Fibroblast of the conjunctiva (primary cell): ENCODE measurements at regions not wholly inside any gene's neighbourhood (a gene's known extent, or its start where the extent isn't known, plus 50 kb on each side); places are given as distances from the start of the nearest gene placed in this dataset.
"Not testable (repeated sequence)": the region's sequence is repeated elsewhere in the genome, so short reads cannot be mapped to it uniquely, and the experiment has no call there.

ENCODE experiments used
- DNase-seq: peaks from one replicate; pipeline ENCODE4 v3.0.0-alpha.2; 2010; ENCODE audit warnings: low read depth

DNA sequence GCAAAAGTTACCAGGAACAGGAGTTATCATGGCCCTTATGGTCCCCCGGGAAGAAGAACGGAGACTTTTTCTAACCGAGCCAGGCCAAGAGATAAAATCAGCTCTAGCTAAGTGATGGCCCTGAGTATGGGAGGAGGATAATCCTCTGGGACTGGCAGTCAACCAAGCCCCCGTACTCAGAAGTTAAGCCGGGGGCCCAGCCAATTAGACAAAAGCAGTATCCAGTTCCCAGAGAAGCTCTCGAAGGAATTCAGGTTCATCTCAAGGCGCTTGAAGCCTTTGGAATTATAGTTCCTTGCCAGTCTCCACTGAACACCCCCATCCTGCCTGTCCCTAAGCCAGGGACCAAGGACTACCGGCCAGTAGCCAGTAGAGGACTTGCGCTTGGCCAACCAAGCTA, 365.3 kb upstream of the TCF4 start:
- no peak for DNase-seq

DNA sequence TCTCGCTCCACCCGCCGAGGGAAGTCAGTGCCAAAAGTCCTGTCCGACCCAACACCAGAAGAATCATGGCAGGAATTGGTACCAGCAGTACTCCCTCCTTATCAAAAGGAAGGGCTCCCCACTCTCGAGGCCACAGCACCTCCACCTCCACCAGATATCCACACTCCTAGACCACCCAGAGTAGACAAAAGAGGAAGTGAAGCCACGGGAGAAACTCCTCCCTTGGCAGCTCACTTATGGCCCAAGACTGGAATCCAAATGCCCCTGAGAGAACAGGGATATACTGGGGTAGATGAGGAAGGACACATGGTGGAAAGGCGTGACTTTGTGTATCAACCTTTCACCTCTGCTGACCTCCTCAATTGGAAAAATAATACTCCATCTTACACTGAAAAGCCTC, 363.7 kb upstream of the TCF4 start:
- not testable (repeated sequence) for DNase-seq

DNA sequence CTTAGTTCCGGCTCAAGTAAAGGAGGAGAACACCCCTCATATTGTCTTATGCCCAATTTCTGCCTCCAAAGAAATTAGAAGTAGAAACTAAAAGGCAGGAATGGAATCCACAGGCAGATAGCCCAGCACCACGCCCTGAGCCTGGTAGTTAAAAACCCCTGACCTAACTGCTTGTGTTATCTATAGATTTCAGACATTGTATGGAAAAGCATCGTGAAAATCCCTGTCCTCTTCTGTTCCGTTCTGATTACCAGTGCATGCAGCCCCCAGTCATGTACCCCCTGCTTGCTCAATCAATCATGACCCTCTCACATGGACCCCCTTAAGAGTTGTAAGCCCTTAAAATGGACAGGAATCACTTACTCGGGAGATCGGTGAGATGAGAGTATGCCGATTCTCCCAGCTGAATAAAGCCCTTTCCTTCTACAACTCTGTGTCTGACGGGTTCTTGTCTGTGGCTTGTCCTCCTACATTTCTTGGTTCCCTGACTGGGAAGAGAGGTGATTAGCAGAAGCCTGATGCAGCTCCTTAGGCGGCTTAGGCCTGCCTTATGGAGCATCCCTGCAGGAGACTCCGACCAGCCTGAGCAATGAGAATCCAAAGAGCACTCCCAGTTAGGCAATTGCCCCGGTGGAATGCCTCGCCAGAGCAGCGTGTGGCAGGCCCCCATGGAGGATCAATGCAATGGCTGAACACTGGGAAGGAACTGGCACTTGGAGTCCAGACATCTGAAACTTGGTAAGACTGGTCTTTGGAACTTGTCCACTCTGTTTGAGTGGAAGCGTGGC, 362.6 kb upstream of the TCF4 start:
- no peak for DNase-seq

DNA sequence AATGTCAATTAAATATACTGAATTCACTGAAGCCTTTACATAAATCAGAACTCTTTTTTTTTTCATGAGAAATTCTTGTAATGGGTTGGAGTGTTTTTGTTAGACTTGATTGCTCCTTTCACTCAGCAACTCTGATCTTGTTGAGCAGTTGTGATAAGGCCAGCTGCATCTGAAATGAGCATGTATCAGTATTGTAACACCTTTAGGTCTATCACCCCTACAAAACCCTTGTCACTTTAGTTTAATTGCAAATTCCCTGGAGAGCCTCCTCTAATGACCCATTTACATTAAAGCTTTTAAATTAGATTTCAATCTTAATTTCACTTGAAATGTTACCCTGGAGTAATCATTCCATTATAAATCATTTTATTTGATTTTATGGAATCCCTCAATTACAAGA, 346.8 kb upstream of the TCF4 start:
- DNase-seq = no peak

DNA sequence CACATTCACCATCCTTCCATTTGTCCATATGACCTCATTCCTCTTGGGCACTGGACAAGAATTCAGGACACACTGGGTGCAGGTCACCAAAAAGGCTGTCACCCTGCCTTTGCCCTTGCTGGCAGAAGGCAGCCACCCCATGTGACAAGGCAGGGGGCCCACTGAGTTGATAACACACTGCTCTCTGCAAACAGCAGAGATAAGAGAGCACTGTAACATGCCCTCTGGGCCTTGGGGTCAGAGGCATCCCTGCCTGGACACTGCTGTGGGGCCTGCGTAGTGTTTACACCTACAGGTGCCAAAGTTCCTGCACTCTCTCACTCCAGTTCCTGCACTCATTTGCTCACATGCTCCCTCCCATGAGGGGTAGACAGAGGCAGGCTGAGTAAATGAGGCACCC, 344.7 kb upstream of the TCF4 start:
- no peak for DNase-seq

DNA sequence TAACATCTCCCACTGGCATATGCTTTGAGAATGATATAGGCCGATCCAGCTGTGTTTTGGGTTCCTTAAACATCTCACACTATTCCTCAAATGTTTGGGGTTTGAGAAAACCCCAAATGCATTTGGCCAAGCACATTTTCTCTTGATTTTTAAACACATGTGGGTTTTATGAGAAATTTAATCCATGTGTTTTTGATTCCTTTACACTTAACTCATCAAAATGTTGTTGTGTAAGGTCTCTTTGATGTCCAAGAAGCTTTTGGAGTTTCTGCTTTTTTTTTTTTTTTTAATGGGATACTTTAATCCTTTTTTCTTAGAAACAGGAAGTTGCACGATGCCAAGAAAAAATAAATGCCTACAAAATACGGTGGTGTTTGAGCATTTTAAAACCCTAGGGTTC, 339.8 kb upstream of the TCF4 start:
- DNase-seq = peak; percentile 51

DNA sequence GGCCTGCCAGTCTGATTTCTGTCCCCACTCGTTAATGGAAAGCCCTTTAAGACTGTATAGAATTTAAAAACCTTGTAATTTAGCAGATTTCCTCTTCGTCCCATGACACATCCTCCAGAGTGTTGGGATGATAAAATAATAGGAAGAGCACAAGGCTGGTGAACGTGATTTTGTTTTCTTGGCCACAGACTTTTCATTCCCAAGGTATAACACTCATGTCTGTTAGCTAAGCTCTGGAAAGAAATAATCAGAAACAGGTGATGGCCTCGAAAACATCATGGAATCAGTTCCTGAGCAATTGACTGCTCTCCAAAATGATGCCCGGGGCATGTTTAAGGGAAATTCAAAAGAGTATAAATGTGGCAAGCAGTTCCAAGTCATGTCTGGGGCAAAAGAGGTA, 337.8 kb upstream of the TCF4 start:
- no peak for DNase-seq

DNA sequence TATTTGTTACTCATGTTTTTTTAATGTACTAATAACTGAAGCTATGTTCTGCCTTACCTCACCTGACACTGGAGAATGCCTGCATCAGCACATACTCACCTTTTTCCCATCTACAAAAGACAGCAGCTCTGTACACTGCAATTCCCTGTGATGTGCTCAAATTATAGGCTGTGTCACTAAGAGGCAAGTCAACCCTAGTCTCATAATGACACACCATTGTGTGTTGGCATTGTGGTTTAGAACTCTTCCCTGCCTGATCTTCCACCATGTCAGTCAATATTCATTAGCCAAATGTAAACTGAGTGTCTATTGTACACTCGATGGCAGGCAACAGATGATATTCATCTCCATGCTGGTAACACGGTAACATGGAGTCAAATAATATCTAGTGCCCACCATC, 332.1 kb upstream of the TCF4 start:
- no peak for DNase-seq

DNA sequence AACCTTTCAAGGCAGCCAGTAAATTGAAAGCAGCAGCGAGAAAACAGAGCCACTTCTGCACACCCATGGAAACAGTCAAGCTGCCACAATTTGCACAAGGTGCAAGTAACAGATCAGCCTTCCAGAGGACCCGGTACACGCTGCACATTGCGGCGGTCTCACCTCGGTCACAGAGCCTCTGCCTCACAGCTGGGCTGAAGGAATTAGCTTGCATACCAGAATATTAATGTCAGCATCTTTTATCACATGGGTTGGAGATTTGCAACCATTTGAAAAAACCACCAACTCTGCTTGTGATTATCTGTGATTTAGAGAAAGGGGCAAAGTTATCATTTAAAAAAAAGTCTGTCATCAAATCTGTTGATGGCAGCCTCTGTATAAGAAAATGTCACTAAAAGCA, 330.5 kb upstream of the TCF4 start:
- no peak for DNase-seq

DNA sequence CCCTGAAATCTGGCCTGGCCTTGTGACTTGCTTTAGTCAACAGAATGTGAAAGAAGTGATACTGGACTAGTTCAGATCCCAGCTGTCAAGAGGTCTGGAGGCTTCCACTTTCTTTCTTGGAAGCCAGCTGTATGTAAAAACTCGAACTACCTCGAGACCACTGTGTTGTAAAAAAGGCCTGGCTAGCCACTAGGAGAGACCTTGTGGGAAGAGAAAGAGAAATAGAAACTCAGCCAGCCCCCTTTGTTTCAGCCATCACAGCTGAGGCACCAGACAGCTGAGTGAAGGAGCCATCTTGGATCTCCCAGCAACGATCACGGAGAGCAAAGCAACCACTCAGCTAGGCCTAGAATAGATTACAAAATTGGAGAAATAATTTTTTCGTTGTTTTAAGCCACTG, 324.9 kb upstream of the TCF4 start:
- no peak for DNase-seq

DNA sequence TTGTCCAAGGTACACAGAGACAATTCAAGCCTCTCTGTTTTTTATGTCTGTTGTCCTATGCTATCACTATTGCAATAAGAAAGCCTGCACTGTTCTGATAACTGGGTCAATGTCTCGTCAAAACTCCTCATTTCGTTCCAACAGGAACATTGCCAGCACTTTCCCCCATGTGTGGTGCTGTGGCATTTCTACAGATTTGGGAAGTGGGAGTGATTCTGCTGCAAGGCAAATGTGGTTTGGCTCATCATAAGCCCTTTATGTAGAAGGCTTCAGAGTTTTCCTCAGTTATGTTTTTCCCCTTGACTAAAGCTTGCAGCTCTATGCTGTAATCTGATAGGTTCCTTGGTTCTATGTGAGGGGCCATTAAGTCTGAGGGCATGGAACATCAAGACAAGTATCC, 324.1 kb upstream of the TCF4 start:
- DNase-seq = no peak

DNA sequence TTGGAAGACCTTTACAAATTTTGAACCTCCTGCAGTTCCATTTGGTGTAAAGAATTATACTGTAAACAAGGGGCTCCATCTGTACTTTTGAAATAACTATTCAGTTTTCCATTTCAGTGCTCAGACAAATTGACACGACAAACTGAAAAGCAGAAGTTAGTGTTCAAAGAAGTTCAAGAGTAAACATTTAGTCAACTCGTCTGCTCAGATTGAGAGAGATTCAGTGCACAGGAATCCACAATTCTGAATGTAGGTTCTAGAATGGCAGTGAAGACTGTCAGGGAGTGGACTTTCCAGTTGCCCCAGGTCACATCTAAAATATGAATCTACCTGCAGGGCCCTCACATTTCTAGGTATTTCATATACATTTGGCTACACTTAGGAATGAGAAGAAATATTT, 322.3 kb upstream of the TCF4 start:
- DNase-seq = no peak

DNA sequence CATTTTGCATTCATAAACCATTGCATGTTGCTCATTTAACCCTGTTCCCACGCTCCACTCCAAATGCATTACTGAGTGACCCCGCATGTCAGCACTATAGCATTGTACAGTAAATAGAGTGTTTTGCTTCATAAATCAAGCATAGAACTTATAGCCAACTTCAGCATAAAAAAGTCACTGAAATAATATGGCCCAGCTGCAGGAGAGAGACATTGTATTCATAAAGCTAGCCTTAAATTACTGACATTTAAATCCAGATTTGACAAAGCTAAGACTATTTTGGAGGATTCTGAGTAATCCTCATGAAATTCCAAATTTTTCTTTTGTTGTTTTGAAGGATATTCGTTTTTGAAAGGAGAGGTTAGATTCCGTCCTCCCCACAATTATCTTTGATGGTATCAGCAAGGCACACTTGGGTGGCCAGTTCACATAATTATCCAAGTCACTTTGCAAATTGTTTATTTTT, 320.9 kb upstream of the TCF4 start:
- DNase-seq = no peak

DNA sequence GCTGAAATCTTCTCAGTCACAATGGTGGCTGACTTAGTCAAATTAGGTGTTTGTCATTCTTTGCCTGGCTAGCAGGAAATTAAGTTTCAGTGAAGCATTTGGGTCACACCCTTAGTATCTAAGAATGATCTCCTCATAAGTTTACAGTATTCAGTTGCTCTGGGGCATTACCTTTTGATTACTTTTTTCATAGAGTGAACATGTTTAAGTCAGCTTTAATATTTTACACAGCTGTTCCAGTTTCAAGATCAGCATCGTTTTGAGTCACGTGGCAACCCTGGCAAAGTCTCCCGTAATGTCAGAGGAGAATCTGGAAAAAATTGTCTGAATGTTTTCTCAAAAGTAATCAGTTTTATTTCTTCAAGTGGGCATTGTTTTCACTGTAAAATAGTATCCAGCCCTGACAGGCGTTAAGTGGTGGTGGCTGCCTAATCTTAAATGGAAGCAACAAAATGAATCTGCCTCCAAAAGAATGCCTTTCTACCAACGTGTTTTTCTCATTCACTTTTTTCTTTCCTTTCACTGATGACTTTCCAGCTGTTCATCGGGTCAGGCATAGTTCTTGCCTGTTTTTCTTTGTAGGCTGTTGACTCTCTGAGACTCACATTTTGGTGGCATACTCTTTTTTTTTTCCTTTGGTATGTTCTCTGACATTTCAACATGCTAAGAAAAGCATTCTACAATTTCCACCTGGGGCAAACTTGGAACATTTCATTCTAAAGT, 319.6 kb upstream of the TCF4 start:
- no peak for DNase-seq

DNA sequence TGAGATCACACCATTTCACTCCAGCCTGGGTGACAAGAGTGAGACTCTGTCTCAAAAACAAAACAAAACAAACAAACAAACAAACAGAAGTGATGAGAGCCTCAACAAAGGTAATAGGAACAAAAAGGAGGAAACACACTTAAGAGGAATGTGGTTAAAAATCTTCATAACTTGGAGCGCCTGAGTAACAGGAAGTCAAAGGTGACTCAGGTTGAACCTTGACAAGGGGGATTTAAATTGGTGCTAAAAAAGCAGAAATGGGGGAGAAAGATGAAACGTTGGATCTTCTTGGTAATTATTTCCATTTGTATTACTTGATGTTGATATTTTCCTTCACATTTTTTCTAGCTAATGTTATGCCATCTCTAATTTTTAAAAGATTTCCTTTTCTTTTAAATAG, 318.5 kb upstream of the TCF4 start:
- no peak for DNase-seq

DNA sequence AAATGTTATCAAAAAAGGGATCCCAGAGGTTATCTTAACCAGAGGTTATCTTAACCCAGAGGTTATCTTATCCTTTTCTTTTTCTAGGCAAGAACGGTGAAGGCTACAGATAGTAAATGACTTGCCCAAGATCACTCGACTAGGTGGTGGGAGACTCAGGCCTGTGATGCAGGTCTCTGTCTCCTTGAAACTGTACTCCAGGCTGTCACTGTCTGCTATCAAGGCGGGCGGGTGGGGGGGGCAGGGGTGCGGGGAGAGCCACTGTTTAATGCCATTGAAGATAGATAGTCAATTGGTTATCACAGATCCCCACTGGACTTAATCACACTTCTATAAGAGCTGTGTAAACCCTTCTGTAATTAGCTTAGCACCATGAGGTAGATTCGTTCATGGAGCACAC, 315.9 kb upstream of the TCF4 start:
- DNase-seq = no peak

DNA sequence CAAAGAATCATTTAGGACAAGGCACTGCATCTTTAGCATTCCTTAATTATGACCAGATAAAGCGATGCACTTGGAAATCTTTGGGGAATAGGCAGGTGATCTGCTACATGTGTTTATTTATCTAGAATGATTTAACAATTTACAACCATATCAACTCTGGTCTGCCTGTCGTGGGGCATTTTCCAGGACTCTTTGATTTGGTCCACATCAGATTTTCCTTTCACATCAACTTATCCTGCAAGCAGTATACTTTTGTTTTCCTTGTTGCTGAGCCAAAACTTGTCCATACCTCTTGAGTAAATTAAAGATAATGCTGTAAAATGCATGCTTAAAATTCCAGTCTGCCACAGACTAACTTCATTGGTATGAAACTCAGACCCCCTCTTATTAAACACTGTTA, 312.4 kb upstream of the TCF4 start:
- no peak for DNase-seq

DNA sequence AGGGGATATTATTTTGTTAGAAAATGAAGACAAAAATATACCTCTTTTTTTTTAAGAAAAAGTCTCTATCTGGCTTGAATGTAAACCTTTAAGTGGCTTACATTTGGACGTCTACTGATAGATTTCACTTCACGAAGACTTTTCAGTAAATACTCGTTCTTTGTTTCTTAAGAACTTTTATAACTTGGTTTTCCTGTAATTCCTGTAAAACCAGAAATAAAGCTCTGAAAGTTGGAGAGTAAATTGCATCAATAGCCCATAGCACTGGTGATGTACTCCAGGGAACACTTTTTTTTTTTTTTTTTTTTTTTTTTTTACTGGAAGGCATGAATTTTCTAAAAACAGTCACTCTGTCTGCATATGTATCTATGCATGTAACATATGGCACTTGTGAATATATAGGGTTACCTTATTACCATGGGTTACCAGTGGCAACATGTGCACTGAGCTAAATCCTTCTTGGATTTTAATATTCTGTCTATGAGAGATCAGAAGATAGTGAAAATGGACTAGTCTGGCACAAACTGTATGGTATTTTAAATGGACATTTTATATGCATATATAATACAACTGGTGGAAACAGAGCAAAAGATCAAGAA, 309.2 kb upstream of the TCF4 start:
- DNase-seq = no peak

DNA sequence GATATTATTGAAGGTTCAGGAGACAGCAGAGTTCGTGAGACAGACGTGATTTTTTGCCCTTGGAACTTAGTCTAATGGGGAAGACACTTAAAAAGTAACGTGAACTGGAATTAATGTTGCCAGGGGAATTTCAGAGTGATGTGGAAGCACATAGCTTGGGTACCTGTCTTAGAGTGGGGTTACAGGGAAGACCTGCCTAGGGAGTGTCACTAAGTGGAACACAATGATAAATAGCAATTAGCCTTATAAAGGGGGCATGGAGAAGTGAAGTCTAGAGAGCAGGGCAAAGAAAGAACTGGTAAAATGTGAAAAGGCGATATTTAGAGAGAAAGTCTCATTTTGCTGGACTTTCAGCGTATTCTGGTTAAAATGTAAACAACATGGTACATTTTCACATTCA, 306.0 kb upstream of the TCF4 start:
- DNase-seq = no peak

DNA sequence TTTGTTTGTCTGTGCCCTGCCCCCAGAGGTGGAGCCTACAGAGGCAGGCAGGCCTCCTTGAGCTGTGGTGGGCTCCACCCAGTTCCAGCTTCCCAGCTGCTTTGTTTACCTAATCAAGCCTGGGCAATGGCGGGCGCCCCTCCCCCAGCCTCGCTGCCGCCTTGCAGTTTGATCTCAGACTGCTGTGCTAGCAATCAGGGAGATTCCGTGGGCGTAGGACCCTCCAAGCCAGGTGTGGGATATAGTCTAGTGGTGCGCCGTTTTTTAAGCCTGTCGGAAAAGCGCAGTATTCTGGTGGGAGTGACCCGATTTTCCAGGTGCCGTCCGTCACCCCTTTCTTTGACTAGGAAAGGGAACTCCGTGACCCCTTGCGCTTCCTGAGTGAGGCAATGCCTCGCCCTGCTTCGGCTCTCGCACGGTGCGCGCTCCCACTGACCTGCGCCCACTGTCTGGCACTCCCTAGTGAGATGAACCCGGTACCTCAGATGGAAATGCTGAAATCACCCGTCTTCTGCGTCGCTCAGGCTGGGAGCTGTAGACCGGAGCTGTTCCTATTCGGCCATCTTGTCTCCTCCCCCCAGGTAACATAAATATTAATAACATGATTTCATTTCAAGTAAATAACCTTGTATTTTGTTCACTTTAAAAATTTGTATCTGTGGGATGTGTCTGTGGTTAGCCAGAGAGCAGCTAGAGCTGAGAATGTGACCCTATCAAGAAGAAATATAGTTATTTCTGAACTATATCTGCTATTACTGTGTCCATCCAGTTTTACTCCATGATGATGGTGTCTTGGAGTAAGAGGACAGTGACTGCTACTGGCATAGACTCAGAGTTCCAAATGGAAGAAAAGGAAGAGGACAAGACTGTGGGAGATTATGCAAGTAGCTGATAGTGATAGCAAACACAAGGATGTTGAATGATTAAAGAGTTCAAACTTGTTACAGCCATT, 305.1 kb upstream of the TCF4 start:
- not testable (repeated sequence) for DNase-seq

DNA sequence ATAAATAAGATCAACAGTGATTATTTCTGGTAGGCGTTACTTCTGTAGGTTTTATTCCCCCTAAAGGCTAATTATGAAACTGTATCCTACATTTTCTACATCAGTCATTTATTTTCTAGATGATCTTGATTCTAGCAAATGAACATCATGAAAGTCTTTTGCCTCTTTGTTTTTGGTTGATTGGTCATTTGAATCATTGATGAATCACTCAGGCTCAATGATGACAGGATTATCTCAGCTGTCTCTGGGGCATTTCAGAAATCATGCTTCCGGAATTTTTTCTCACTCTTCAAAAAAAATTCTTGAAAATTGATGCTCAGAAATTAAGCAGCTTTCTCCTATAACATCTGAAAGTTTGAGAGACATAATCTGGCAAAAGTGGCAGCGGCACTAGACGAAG, 298.9 kb upstream of the TCF4 start:
- no peak for DNase-seq

DNA sequence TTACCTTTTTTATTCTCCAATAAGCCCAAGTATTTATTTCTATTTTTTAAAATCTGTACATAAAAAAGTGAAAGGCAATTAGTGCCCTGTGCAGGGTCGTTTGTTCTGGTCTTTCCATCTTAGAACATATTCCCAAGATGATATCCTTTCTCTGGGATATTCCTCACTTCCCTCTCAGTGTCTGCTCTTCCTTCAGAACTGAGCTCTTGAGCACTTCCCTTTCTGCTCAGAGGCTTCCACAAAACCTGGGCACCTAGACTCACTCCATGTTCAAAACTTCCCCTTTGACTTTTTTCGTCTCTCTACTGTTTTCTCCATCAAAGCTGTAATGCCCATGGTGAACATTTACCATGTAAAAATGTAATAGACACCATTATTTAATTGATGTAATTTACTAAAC, 296.5 kb upstream of the TCF4 start:
- DNase-seq = no peak
